ENCODE measurements at regions not wholly inside any gene's neighbourhood (a gene's known extent, or its start where the extent isn't known, plus 50 kb on each side); places are given as distances from the start of the nearest gene placed in this dataset.

DNA sequence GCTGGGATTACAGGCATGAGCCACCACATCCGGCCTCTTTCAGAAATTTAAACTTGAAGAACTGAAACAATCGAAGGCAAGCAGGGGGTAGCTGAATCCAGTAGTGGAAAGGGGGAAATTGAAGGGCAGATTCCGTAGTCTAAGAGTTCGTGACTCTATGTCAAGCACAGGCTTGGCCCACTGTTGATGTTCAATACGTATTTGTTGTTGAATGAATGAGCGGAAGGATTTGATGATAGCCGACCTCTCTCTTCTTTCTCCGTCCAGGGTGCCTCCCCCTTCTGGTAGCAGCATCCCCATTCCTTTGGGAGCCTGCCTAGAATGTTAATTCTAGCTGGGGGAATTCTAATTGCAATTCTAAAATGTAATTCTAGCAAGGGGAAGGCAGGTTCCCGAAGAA lies 59.8 kb upstream of the MED13L start:
- H3K36me3 ChIP-seq (ENCODE audit: control insufficient read depth in 4 of 4, insufficient read depth in 3 of 4, low read depth in 1 of 4, low read length in 3 of 4) = no peaks in the 10 kb centered on the region
- DNase-seq (ENCODE audit: low spot score) = no peak
- H3K27ac ChIP-seq (ENCODE audit: low read depth in 1 of 2, low read length in 2 of 2) = no peak overlapping the region
- no peaks in the 10 kb centered on the region for H3K9me3 ChIP-seq (ENCODE audit: control insufficient read depth in 4 of 4, low read length in 3 of 4)
- no peaks in the 10 kb centered on the region for H3K4me1 ChIP-seq (ENCODE audit: control insufficient read depth in 4 of 4, insufficient read depth in 4 of 4, low read length in 3 of 4)
- H3K4me3 ChIP-seq (ENCODE audit: low read depth in 1 of 3, low read length in 3 of 3) = no peak overlapping the region
- H3K9ac ChIP-seq (ENCODE audit: low read depth in 1 of 2, low read length in 2 of 2) = no peak overlapping the region
- no peaks in the 10 kb centered on the region for H3K27me3 ChIP-seq (ENCODE audit: control insufficient read depth in 4 of 4, insufficient read depth in 4 of 4, low read length in 3 of 4)
- 87% methylated on average over 9 of the region's 9 CpGs for WGBS
- TF ChIP-seq FOXA1 (IDR thresholded peaks at IDR 0.05) = no peak
- TF ChIP-seq EGR1 (IDR thresholded peaks at IDR 0.05; ENCODE audit: low read depth in 2 of 2) = no peak
- no peak for TF ChIP-seq TAF1 (conservative IDR thresholded peaks at IDR 0.05)
- TF ChIP-seq, protein P1, sequence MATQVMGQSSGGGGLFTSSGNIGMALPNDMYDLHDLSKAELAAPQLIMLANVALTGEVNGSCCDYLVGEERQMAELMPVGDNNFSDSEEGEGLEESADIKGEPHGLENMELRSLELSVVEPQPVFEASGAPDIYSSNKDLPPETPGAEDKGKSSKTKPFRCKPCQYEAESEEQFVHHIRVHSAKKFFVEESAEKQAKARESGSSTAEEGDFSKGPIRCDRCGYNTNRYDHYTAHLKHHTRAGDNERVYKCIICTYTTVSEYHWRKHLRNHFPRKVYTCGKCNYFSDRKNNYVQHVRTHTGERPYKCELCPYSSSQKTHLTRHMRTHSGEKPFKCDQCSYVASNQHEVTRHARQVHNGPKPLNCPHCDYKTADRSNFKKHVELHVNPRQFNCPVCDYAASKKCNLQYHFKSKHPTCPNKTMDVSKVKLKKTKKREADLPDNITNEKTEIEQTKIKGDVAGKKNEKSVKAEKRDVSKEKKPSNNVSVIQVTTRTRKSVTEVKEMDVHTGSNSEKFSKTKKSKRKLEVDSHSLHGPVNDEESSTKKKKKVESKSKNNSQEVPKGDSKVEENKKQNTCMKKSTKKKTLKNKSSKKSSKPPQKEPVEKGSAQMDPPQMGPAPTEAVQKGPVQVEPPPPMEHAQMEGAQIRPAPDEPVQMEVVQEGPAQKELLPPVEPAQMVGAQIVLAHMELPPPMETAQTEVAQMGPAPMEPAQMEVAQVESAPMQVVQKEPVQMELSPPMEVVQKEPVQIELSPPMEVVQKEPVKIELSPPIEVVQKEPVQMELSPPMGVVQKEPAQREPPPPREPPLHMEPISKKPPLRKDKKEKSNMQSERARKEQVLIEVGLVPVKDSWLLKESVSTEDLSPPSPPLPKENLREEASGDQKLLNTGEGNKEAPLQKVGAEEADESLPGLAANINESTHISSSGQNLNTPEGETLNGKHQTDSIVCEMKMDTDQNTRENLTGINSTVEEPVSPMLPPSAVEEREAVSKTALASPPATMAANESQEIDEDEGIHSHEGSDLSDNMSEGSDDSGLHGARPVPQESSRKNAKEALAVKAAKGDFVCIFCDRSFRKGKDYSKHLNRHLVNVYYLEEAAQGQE (IDR thresholded peaks at IDR 0.05) = no peak
- TF ChIP-seq, protein P2, sequence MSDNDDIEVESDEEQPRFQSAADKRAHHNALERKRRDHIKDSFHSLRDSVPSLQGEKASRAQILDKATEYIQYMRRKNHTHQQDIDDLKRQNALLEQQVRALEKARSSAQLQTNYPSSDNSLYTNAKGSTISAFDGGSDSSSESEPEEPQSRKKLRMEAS (IDR thresholded peaks at IDR 0.05) = no peak
- TF ChIP-seq, protein P3, sequence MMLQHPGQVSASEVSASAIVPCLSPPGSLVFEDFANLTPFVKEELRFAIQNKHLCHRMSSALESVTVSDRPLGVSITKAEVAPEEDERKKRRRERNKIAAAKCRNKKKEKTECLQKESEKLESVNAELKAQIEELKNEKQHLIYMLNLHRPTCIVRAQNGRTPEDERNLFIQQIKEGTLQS (IDR thresholded peaks at IDR 0.05) = no peak
- no peak for TF ChIP-seq RXRA (IDR thresholded peaks at IDR 0.05)
- TF ChIP-seq HNF4A (conservative IDR thresholded peaks at IDR 0.05) = no peak
- no peak for TF ChIP-seq FOXA2 (IDR thresholded peaks at IDR 0.05)
- TF ChIP-seq, protein P4, sequence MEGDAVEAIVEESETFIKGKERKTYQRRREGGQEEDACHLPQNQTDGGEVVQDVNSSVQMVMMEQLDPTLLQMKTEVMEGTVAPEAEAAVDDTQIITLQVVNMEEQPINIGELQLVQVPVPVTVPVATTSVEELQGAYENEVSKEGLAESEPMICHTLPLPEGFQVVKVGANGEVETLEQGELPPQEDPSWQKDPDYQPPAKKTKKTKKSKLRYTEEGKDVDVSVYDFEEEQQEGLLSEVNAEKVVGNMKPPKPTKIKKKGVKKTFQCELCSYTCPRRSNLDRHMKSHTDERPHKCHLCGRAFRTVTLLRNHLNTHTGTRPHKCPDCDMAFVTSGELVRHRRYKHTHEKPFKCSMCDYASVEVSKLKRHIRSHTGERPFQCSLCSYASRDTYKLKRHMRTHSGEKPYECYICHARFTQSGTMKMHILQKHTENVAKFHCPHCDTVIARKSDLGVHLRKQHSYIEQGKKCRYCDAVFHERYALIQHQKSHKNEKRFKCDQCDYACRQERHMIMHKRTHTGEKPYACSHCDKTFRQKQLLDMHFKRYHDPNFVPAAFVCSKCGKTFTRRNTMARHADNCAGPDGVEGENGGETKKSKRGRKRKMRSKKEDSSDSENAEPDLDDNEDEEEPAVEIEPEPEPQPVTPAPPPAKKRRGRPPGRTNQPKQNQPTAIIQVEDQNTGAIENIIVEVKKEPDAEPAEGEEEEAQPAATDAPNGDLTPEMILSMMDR (IDR thresholded peaks at IDR 0.05; ENCODE audit: low read depth, low read length, missing input control) = no peak
- no peak for TF ChIP-seq SP1 (IDR thresholded peaks at IDR 0.05)
- TF ChIP-seq HNF4G (IDR thresholded peaks at IDR 0.05) = no peak
- TF ChIP-seq YY1 (IDR thresholded peaks at IDR 0.05) = no peak

DNA sequence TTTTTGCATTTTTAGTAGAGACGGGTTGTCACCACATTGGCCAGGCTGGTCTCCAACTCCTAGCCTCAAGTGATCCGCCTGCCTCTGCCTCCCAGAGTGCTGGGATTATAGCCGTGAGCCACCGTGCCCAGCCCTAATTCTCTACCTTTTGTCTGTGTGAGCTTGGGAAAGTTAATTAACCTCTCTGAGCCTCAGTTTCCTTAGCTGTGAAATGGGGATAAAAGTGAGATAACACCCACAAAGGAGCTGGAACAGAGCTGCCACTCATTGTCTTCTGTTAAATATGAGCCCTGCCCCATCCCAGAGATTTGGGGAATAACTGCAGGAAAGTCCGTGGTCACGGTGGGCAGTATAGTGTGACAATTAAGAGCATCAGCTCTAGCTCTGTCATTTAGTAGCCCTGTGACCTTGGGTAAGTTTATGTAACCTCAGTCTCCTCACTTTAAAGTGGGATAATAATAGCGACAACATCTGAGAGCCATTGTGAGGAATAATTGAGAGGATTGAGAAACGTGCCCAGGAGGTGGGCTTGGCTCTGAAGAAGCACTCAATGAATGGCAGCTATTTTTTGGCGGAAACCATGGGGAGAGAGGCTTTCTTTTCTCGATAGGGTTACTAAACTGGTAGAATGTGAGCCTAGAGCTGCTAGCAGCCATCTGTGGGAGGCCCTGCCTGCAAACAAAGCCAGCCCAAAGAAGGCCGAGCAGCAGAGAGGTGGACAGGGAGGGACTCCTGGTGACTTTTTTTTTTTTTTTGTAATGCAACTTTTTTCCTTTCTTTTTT lies 60.8 kb upstream of the MED13L start:
- H3K4me1 ChIP-seq (ENCODE audit: control insufficient read depth in 4 of 4, insufficient read depth in 4 of 4, low read length in 3 of 4) = no peaks in the 10 kb centered on the region
- no peaks in the 10 kb centered on the region for H3K27me3 ChIP-seq (ENCODE audit: control insufficient read depth in 4 of 4, insufficient read depth in 4 of 4, low read length in 3 of 4)
- H3K9ac ChIP-seq (ENCODE audit: low read depth in 1 of 2, low read length in 2 of 2) = no peak overlapping the region
- no peak for DNase-seq (ENCODE audit: low spot score)
- H3K4me3 ChIP-seq (ENCODE audit: low read depth in 1 of 3, low read length in 3 of 3) = no peak overlapping the region
- WGBS = 94% methylated on average over 11 of the region's 11 CpGs
- no peaks in the 10 kb centered on the region for H3K36me3 ChIP-seq (ENCODE audit: control insufficient read depth in 4 of 4, insufficient read depth in 3 of 4, low read depth in 1 of 4, low read length in 3 of 4)
- no peak overlapping the region for H3K27ac ChIP-seq (ENCODE audit: low read depth in 1 of 2, low read length in 2 of 2)
- TF ChIP-seq EGR1 (IDR thresholded peaks at IDR 0.05; ENCODE audit: low read depth in 2 of 2) (no peak), TAF1 (conservative IDR thresholded peaks at IDR 0.05) (no peak)
- H3K9me3 ChIP-seq (ENCODE audit: control insufficient read depth in 4 of 4, low read length in 3 of 4) = no peaks in the 10 kb centered on the region
